GM18511 (cell line): ENCODE measurements at regions not wholly inside any gene's neighbourhood (a gene's known extent, or its start where the extent isn't known, plus 50 kb on each side); places are given as distances from the start of the nearest gene placed in this dataset.

Source experiments
- ATAC-seq: cut with Tn5 transposase; IDR thresholded peaks from one replicate; pipeline ENCODE4 v1.9.1; 2021; ENCODE audit warnings: mild to moderate bottlenecking, moderate library complexity; ENCODE audit not compliant: unreplicated experiment

DNA sequence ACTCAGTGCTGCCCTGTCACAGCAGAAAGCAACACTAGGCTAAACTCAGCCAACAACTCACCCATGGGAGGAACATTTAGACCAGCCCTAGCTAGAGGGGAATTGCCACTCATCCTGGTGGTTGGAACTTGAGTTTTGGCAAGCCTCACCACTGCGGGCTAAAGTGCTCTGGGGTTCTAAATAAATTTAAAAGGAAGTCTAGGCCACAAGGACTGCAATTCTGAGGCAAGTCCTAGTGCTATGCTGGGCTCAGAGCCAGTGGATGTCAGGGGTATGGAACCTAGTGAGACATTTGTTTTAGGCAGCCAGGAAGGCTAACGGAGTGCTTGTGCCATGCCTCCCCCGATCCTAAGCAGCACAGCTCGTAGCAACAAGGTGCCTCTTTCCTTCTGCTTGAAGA lies 78.0 kb downstream of the RGS13 start:
- ATAC-seq: no peak

DNA sequence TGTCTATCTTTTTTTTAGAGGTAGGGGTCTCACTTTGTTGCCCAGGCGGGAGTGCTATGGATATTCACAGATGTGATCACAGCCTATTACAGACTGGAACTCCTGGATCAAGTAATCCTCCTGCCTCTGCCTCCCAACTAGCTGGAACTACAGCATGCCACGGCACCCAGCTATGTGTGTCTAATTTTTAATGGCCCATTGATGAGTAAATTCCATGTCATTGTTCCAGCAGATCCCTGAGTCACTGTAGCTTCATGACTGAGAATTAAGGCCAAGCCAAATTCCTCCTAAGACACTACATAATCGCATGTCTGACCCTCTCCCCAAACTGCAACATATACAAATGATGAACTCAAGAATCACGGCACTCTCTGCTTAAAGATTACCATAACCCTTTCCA lies 84.2 kb upstream of the RGS2 start:
- no peak for ATAC-seq

DNA sequence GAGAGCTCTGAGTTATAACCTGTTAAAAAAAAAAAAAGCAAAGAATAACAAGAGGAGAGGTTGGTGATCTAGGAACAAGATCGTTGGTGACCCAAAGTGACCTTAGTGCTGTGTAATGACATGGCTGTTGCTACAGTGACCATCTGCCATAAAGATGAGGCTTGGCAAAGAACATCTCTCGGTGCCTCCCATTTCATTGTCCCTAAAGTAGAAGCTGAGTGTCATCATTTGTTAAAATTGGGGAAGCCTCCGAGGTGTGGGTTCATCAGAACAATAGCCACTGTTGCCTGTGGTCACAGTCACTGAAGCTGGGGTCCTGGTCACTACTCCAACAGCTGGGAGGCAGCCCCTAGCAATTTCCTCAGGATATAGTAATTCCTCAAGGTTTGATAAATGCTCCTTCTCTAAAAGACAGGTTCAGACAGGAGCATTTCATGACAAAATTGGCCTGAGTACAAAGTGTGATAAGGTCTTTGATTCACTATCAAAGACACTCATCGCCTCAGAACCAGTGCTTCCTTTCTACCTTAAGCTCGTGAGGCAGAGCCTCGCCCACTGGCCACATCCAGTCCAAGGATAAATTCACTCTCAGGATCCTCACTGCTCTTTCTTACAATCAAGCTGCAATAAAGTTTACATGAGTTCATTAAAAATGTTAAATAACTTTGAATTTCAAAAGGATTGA lies 81.9 kb upstream of the RGS2 start:
- no peak for ATAC-seq

DNA sequence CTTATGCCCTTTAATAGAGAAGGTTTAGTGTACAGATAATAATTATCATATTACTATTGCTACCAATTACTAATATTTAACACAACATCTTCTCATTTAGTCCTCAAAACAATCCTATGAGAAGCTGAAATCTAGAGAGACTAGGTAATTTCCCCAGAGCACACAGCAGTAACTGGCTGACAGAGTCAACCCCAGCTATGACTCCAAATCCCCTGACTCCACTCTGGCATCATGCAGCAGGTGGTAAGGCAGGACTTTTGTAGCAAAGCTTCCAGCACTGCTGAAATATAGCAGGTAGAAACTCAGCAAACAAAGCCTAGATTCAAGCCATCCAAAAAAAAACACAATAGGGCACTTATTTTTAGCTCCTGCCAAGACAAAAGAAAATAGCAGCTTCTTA lies 79.3 kb upstream of the RGS2 start:
- no peak for ATAC-seq

DNA sequence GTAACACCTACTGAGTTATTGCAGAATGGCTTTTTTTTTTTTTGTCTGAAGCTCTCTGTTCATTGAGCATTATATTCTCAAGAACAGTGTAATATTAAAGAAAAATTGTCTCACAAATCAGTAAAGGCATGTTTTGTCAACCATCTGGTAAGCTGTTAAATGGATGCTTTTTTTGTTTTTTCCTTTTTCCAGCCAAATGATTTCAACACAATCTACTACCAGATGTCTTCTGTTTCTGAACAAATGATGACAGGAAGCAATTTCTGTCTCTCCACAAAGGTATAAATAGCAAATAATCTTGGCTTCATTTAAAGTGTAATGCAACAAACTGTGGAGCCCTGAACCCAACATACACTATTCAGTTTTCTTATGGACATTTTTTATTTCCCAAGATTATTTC lies 78.6 kb upstream of the RGS2 start:
- no peak for ATAC-seq

DNA sequence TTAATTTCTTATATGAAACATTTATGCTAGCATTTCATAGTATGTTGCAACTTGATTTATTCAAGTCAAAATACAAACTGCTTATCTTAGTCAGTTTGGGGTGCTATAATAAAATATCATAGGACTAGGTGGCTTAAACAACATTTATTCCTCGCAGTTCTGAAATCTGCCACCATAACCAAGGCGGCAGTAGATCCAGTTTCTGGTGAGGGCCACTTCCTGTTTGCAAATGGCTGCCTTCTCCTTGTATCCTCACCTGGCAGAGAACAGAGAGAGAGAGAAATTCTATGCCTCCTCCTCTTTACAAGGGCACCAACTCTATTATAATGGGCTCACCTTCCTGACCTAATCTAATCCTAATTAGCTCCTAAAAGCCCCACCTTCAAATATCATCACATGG lies 76.1 kb upstream of the RGS2 start:
- peak; percentile 62 for ATAC-seq

DNA sequence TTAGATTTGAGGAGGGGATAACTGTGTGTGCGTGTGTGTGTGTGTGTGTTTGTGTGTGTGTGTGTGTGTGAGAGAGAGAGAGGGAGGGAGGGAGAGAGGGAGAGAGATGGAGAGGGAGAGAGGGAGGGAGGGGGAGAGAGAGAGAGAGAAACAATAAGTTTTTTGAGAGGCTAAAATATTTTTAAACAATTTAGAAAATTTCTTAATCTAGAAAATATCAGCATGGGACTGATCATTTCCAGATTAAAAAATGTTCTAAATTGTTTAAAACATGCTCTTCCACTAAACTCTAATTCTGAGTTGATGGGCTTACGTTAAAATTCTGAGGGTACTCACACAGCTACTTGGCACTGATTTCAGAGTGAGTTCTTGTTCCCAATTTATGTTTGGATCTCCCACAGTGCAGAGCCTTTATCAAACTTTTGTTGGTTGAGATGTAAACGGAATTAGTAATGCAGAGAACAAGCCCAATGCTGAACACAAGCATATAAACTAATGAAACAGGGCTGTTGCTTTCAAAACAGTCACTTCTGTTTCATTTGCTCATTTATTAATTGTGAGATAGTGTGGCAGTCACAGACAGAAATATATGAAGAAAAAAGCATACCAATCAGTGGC lies 73.4 kb upstream of the RGS2 start:
- ATAC-seq: no peak

DNA sequence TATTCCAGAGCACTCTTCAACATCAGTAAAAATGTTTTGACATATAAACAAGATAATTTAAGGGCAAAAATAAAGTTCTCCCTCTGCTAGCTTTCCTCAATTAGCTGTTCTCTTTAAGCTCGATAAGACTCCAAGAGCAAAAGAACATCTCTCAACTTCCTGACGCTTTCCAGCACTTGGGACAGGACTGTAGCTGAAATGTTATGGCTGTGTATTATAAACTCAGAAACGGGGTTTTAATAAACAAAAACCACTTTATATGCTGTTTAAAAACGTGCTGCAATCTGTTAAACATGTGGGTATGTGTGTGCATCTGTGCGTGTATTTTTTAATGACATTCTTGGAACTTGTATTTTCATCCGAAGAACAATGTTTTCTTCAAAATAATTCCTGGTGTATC lies 71.5 kb upstream of the RGS2 start:
- ATAC-seq: no peak

DNA sequence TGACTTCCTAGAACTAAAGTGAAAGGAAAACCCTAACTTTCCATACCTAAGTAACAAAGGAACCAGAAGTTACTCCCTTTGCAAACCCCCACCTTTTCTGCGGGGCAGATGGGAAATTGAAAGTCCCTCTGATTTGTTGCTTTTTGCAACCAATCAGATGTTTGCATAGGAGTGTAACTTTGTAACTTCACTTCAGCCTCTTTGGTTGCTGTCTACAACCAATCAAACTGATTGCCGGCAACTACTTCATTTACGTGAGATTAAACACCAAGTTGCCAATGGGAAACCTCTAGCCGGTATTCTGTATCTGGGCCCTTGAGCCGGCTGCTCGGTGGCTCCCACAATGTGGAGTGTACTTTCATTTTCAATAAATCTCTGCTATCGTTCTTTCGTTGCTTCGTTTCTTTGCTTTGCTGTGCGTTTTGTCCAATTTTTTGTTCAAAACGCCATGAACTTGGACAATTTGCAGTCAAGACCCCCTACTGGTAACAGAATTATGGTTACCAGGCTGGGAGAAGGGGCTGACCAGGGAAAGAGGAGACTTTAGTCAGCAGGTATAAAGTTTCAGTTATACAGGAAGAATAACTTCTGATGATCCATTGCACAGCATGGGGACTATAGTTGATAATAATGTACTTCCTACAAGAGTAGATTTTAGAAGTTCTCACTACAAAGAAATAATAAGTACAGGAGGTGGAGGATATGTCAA lies 69.2 kb upstream of the RGS2 start:
- no peak for ATAC-seq

DNA sequence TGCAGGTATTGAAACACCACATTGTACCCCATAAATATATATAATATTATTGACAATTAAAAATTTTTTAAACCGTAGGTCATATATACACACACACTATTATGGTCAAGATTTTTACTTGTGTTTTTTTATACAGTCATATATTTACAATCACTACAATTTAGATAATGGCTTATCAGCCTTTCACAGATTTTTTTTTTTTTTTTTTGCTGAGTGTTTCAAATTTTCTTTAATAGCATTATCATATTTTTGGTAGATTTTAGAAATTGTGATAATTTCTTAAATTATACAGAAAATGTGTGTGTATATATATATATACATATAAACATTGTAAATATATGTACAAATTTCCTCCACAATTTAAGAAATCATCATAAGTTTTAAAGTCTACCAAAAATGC lies 68.6 kb upstream of the RGS2 start:
- ATAC-seq: no peak

DNA sequence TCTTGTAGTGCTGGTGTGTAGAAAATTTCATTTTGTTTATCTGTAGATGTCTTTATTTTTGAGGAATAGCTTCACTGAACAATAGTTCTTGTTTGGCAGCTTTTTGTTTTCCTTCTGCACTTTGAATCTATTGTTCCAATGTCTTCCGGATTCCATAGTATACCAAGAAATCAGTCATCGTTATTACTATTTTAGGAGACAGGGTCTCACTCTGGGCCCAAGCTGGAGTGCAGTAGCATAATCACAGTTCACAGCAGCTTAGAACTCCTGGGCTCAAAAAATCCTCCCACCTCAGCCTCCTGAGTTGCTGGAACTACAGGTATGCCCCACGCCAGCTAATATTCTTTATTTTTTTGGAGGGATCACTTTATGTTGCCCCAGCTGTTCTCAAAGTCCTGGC lies 67.7 kb upstream of the RGS2 start:
- no peak for ATAC-seq

DNA sequence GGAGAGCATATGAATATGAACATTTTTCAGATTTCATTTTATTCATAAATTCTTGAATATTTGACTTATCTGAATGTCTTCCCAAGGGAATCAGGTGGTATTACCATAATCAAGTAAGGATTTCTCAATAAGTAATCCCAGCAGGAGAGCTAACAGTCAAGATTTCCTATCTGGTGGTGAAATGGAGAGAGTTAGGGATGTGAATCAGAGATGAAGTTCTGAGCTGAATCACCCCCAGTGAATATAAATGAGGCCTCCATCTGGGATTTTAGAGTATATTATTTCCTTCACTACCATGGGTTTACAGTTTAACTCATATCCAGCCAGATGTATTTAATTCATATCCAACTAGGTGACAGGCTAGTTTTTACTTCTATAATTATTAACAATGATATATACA lies 61.5 kb upstream of the RGS2 start:
- no peak for ATAC-seq

DNA sequence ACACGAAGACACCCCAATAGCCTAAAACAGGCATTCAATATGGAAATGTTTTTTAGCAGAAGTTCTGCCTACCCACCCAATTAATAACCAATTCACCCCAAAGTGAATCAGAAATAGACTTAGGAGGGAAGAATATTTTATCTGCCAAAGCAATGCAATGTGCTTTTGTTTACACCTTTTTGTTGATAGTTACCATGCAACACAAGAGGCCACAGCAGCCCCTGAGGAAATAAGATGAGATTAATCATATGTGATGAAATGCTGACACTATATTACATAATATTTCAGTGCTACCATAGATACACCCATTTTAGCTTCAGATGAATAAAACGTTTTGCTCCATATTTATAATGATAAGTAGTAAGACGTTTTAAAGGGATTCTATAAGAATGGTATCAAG lies 60.9 kb upstream of the RGS2 start:
- no peak for ATAC-seq

DNA sequence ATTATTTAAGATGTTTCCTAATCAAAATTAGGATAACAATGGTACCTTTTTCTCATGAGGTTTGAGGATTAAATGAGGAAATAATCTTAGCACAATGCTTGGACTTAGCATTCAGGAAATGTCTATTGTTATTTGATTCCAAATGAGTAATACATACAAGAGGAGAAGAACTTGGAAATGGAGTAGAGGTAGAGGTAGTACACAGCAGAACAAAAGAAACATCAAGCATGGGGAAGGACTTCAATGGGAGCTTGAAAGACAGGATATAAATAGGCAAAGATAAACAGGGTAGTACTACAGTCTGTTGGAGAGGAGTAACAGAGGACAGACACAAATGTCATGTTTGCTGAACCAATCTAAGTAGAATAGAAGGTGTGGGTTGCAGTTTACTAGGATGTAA lies 59.5 kb upstream of the RGS2 start:
- ATAC-seq: no peak

DNA sequence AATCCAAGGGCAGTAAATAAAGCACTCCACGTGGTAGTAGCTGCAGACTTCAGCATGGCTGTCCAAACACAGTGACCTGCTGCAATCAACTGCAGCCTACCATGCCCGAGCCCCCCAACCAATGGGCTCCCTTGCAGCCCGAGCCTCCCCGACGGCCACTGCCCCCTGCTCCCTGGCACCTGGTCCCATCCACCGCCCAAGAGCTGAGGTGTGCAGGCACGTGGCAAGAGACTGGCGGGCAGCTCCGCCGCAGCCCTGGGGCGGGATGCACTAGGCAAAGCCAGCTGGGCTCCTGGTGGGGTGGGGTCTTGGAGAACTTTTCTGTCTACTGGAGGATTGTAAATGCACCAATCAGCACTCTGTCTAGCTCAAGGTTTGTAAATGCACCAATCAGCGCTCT lies 57.6 kb upstream of the RGS2 start:
- ATAC-seq: no peak

DNA sequence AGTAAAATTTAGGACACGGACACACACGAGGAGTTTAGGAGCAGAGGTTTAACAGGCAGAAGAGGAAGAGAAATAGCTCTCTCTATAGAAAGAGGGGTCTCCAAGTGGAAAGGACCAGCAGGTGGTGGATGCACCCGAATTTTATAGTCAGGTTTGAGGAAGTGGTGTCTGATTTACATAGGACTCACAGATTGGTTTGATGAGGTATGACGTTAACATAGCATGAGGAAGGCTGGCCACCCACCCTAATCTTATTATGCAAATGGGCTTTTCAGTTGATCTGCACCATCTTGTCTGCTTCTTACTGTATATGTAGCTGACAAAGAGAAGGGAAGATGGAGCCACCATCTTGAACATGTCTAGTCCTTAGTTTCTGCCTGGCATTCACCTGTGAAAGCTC lies 52.5 kb upstream of the RGS2 start:
- no peak for ATAC-seq

DNA sequence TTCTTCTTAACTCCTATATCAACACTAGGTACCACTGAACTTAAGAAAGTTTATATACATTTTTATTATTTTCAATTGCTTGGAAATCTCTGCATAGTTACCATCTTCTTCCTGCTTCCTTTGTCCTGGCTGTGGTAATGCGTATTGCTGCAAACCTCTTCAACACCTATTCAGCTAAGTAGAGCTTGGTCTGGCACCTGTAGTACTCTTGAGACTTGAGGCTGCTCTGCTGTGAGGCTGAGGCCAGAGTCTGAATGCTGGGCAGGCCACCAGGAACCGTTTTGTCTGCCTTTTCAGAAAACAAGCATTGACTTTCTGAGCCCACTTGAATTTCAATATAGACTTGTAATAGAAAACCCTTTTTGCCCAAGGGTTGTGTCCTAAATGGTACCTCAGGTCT lies 52.0 kb upstream of the RGS2 start:
- no peak for ATAC-seq

DNA sequence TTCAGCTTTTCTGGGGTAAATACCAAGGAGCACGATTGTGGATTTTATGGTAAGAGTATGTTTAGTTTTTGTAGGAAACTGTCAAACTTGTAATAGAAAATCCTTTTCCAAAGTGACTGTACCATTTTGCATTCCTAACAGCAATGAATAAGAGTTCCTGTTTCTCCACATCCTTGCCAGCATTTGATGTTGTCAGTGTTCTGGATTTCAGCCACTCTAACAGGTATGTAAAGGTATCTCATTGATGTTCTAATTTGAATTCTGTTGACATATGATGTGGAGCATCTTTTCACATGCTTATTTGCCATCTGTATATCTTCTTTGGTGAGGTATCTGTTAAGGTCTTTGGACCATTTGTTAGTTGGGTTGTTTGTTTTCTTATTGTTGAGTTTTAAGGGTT lies 50.3 kb upstream of the RGS2 start:
- no peak for ATAC-seq
